PC-3 (cell line): ENCODE measurements at regions not wholly inside any gene's neighbourhood (a gene's known extent, or its start where the extent isn't known, plus 50 kb on each side); places are given as distances from the start of the nearest gene placed in this dataset.

Experiments
- EZH2 ChIP-seq: fragments of 300-600 bp; sonication (generic); IDR thresholded peaks from one replicate; pipeline ENCODE4 v1.6.1; 2017; ENCODE audit warnings: antibody characterized with exemption, mild to moderate bottlenecking, low read length; ENCODE audit not compliant: unreplicated experiment
- TF ChIP-seq, protein P1 (sequence below): fragments of 300-600 bp; sonication (generic); conservative IDR thresholded peaks from 2 replicates; pipeline ENCODE4 v1.5.1; 2017; ENCODE audit warnings: antibody characterized with exemption, low read depth, mild to moderate bottlenecking, low read length

DNA sequence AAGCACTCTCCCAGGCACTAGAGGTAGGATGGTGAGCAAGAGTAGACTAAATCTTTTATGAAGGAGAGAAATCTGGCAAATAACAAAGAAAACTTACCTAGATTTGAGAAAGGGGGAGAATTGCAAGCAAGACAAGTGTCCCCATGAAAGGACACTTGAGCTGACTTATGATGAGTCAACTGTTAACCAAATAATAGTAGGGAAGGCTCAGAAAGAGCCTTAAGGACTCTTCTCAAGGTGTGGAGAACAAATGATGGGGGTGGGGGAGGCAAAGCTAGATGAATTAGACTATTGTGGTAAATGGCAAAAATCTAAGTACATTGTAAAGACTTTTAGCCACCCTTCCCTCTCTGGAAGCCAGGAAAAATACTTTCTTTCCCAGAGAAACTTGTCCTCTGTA, 77.6 kb upstream of the RASA1 start:
- TF ChIP-seq, protein P1, sequence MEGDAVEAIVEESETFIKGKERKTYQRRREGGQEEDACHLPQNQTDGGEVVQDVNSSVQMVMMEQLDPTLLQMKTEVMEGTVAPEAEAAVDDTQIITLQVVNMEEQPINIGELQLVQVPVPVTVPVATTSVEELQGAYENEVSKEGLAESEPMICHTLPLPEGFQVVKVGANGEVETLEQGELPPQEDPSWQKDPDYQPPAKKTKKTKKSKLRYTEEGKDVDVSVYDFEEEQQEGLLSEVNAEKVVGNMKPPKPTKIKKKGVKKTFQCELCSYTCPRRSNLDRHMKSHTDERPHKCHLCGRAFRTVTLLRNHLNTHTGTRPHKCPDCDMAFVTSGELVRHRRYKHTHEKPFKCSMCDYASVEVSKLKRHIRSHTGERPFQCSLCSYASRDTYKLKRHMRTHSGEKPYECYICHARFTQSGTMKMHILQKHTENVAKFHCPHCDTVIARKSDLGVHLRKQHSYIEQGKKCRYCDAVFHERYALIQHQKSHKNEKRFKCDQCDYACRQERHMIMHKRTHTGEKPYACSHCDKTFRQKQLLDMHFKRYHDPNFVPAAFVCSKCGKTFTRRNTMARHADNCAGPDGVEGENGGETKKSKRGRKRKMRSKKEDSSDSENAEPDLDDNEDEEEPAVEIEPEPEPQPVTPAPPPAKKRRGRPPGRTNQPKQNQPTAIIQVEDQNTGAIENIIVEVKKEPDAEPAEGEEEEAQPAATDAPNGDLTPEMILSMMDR, result no peak
- no peak for TF ChIP-seq EZH2
